ENCODE measurements at regions not wholly inside any gene's neighbourhood (a gene's known extent, or its start where the extent isn't known, plus 50 kb on each side); places are given as distances from the start of the nearest gene placed in this dataset.

DNA sequence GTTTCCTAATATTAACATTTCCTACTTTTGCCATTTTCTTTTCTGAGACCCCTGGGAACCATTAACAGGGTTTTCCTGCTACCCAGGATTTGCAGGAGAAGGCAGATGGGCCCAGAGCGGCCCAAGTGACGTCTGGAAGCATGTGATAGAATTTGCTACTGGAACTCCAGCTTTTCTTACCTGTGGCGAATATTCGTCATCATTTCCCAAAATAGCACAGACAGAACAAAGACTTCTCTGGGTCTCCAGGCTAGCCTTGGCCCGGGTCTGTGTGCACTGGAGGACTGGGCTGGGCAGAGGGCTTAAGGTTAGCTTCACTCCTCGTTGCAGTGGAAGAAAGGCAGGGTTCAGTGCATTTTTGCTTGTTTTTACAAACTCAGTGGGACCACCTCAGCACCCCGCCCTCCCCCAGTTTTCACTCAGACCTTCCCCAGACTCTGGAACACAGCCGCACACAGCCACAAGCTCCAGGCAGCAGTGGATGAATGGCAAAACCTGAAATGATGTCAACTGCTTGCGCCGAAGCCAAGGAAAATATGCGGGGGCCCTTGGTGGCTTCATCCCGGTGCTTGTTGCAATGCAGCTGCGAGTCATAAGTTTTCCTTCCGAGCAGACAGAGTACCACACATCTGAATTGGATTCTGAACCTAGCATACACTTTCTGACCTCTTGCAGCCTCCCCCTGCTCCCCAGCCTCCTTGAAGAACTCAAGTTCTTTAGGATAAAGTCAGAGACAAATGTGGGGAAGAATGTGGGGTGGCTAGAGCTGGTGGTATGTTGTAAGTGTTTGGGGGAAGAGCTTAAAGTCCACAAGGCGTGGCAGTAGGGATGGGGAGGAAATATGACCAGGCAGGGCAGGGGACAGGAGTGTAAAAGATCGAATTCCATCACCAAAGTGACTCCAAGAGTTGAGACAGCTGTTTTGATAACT is 586.0 kb downstream of the CCDC171 start:
- 54% methylated on average over 11 of the region's 16 CpGs for WGBS (ENCODE audit: insufficient coverage, low coverage, low lambda C conversion rate, missing lambda C conversion rate)
- H3K9me3 ChIP-seq = no peaks in the 10 kb centered on the region
- DNase-seq = no peak
- H3K4me3 ChIP-seq = no peak overlapping the region
- H3K27ac ChIP-seq = no peak overlapping the region
- intact Hi-C loops (cut with DNase I) = loop anchor here in 1 of 2 donors (10.0 kb wide), 1 partner anchor 264 kb away; no protein-coding TSS in a partner anchor
- TF ChIP-seq, protein P1, sequence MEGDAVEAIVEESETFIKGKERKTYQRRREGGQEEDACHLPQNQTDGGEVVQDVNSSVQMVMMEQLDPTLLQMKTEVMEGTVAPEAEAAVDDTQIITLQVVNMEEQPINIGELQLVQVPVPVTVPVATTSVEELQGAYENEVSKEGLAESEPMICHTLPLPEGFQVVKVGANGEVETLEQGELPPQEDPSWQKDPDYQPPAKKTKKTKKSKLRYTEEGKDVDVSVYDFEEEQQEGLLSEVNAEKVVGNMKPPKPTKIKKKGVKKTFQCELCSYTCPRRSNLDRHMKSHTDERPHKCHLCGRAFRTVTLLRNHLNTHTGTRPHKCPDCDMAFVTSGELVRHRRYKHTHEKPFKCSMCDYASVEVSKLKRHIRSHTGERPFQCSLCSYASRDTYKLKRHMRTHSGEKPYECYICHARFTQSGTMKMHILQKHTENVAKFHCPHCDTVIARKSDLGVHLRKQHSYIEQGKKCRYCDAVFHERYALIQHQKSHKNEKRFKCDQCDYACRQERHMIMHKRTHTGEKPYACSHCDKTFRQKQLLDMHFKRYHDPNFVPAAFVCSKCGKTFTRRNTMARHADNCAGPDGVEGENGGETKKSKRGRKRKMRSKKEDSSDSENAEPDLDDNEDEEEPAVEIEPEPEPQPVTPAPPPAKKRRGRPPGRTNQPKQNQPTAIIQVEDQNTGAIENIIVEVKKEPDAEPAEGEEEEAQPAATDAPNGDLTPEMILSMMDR (IDR thresholded peaks at IDR 0.05) = no peak
- TF ChIP-seq POLR2A (IDR thresholded peaks at IDR 0.05) = no peak
- no peaks in the 10 kb centered on the region for H3K4me1 ChIP-seq
- no peak for ATAC-seq
- no peaks in the 10 kb centered on the region for H3K27me3 ChIP-seq
- no peaks in the 10 kb centered on the region for H3K36me3 ChIP-seq

DNA sequence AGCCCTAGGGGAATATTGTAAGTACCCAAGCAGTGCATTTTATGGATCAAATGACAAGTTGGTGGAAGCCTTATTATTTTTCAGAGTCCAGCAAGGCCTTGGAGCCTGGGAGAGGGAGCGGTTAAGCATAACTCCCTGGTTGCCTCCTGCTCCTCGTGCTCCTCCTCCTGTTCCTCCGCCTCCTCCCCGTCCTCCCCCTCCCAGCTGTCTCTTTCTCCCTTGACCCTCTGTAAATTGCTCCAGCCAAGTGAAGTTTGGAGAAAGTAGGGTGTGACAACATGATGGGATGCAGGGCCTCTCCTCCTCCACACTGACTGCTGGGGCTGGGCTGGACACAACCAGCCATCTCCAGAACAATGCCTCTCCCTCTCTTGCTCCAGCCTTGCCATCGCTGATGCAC is 586.9 kb downstream of the CCDC171 start:
- intact Hi-C loops (cut with DNase I) = loop anchor here in 1 of 2 donors (10.0 kb wide), 1 partner anchor 265 kb away; no protein-coding TSS in a partner anchor
- WGBS (ENCODE audit: insufficient coverage, low coverage, low lambda C conversion rate, missing lambda C conversion rate) = 67% methylated on average over 4 of the region's 5 CpGs
- ATAC-seq = no peak

DNA sequence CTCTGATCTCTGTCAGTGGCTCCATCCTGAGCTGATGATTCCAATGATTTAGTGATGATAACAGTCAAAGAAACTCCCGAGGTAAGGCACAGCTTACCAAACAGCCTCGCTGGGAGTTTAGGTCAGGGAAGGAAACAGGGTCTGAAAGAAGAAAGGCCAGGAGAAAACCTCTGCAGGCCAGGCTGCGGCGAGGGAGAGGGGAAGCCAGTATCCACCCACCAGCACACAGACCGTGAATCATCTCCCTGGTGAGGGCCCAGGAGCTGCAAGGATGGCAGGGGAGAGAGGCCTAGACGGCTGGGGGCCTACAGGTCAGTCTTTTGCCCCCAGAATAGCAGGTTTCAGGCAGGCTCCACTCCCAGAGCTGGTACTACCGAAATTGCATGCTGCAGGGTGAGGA is 590.5 kb downstream of the CCDC171 start:
- ATAC-seq = no peak
- no peaks in the 10 kb centered on the region for H3K9me3 ChIP-seq
- no peaks in the 10 kb centered on the region for H3K27me3 ChIP-seq
- H3K36me3 ChIP-seq = no peaks in the 10 kb centered on the region
- WGBS (ENCODE audit: insufficient coverage, low coverage, low lambda C conversion rate, missing lambda C conversion rate) = 25% methylated on average over 1 of the region's 7 CpGs
- no peak overlapping the region for H3K27ac ChIP-seq
- TF ChIP-seq, protein P1 (IDR thresholded peaks at IDR 0.05) = no peak
- TF ChIP-seq POLR2A (IDR thresholded peaks at IDR 0.05) = no peak
- H3K4me3 ChIP-seq = no peak overlapping the region
- intact Hi-C loops (cut with DNase I) = no loop called here
- no peak for DNase-seq
- H3K4me1 ChIP-seq = no peaks in the 10 kb centered on the region

More for the DNA sequence above, 586.9 kb downstream of the CCDC171 start:
- Histone ChIP-seq H3K36me3 (no peaks in the 10 kb centered on the region), H3K4me3 (no peak overlapping the region), H3K4me1 (no peaks in the 10 kb centered on the region), H3K27ac (no peak overlapping the region), H3K9me3 (no peaks in the 10 kb centered on the region), H3K27me3 (no peaks in the 10 kb centered on the region)
- no peak for TF ChIP-seq POLR2A (IDR thresholded peaks at IDR 0.05)
- TF ChIP-seq, protein P1 (IDR thresholded peaks at IDR 0.05) = no peak
- no peak for DNase-seq

DNA sequence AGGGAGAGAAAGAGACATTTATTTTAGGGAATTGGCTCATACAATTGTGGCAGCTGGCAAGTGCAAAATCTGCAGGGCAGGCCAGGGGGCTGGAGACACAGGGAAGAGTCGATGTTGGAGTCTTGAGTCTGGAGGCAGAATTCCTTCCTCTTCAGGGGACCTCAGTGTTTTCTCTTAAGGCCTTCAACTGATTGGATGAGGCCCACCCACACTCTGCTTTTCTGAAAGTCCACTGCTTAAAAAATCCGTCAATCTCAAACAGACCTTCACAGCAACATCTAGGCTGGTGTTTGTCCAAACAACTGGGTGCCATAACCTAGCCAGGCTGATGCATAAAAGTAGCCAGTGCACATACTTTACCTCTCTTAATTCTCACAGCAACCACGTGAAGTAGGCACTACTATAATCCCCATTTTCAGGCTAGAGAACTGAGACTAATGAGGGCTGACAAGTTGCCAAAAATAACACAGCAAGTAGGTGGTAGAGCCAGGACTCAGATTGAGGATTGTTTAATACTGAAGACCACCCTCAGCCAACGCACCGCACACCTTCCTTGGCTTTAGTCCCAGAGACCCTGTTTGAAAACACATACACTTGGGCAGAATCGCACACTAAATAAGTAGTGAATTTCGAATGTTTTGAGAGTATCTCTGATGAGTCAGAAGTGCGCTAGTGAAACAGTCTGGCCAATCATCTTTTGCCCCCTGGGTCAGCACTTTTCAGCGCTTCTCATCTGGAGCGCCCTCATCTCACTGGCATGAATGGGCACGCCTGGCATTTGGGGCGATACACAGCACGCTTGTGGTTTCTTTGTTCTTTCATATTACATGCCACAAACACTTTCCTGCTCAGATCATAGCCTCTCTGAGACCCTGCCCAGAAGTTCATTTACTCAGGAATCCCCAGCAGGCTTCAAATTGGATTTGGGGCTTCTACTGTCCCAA is 591.4 kb downstream of the CCDC171 start:
- ATAC-seq = no peak
- 88% methylated on average over 11 of the region's 13 CpGs for WGBS (ENCODE audit: insufficient coverage, low coverage, low lambda C conversion rate, missing lambda C conversion rate)
- intact Hi-C loops (cut with DNase I) = no loop called here

More for the DNA sequence above, 591.4 kb downstream of the CCDC171 start:
- no peak for DNase-seq
- H3K4me1 ChIP-seq = no peaks in the 10 kb centered on the region
- H3K9me3 ChIP-seq = no peaks in the 10 kb centered on the region
- TF ChIP-seq, protein P1 (IDR thresholded peaks at IDR 0.05) = no peak
- TF ChIP-seq POLR2A (IDR thresholded peaks at IDR 0.05) = no peak
- no peaks in the 10 kb centered on the region for H3K36me3 ChIP-seq
- no peak overlapping the region for H3K4me3 ChIP-seq
- H3K27me3 ChIP-seq = no peaks in the 10 kb centered on the region
- no peak overlapping the region for H3K27ac ChIP-seq

All from right lobe of liver (tissue), 6 donors.